ENCODE measurements at regions not wholly inside any gene's neighbourhood (a gene's known extent, or its start where the extent isn't known, plus 50 kb on each side); places are given as distances from the start of the nearest gene placed in this dataset.
A peak's percentile ranks its signal among the peaks of the same experiment; 100 is the strongest.

GRCh38 chr2:48065096-48065495 lies 158.8 kb upstream of the FBXO11 start:
- no peak overlapping the region for H3K4me3 ChIP-seq (ENCODE audit: low read depth, low read length)
- no peak for TF ChIP-seq CTCF (IDR thresholded peaks at IDR 0.05; ENCODE audit: borderline replicate concordance, insufficient read depth, low read depth, low read length)

GRCh38 chr2:48066000-48066399 lies 159.7 kb upstream of the FBXO11 start:
- no peak overlapping the region for H3K4me3 ChIP-seq (ENCODE audit: low read depth, low read length)
- TF ChIP-seq CTCF (IDR thresholded peaks at IDR 0.05; ENCODE audit: borderline replicate concordance, insufficient read depth, low read depth, low read length), result no peak

- no peak overlapping the region for H3K4me3 ChIP-seq (ENCODE audit: low read depth, low read length)
- no peak for TF ChIP-seq CTCF (IDR thresholded peaks at IDR 0.05; ENCODE audit: borderline replicate concordance, insufficient read depth, low read depth, low read length)
Measured at GRCh38 chr2:48069769-48070168, 163.5 kb upstream of the FBXO11 start.

GRCh38 chr2:48070415-48070814 lies 164.1 kb upstream of the FBXO11 start:
- TF ChIP-seq CTCF (IDR thresholded peaks at IDR 0.05; ENCODE audit: borderline replicate concordance, insufficient read depth, low read depth, low read length), result no peak
- H3K4me3 ChIP-seq (ENCODE audit: low read depth, low read length), result no peak overlapping the region

- no peak for TF ChIP-seq CTCF (IDR thresholded peaks at IDR 0.05; ENCODE audit: borderline replicate concordance, insufficient read depth, low read depth, low read length)
- H3K4me3 ChIP-seq (ENCODE audit: low read depth, low read length), result no peak overlapping the region
Measured at GRCh38 chr2:48072583-48072982, 166.3 kb upstream of the FBXO11 start.

GRCh38 chr2:48075631-48076030 lies 169.3 kb upstream of the FBXO11 start:
- TF ChIP-seq CTCF (IDR thresholded peaks at IDR 0.05; ENCODE audit: borderline replicate concordance, insufficient read depth, low read depth, low read length), result no peak
- no peak overlapping the region for H3K4me3 ChIP-seq (ENCODE audit: low read depth, low read length)

GRCh38 chr2:48080534-48081316 lies 174.4 kb upstream of the FBXO11 start:
- no peak overlapping the region for H3K4me3 ChIP-seq (ENCODE audit: low read depth, low read length)
- peak; percentile 5; the same call in 1 of the 2 replicates for TF ChIP-seq CTCF (IDR thresholded peaks at IDR 0.05; ENCODE audit: borderline replicate concordance, insufficient read depth, low read depth, low read length)
